HG03432 (cell line): ENCODE measurements at regions not wholly inside any gene's neighbourhood (a gene's known extent, or its start where the extent isn't known, plus 50 kb on each side); places are given as distances from the start of the nearest gene placed in this dataset.

Source experiments
- ATAC-seq: cut with Tn5 transposase; IDR thresholded peaks from one replicate; pipeline ENCODE4 v1.9.1; 2021; ENCODE audit warnings: mild to moderate bottlenecking, moderate library complexity; ENCODE audit not compliant: unreplicated experiment

DNA sequence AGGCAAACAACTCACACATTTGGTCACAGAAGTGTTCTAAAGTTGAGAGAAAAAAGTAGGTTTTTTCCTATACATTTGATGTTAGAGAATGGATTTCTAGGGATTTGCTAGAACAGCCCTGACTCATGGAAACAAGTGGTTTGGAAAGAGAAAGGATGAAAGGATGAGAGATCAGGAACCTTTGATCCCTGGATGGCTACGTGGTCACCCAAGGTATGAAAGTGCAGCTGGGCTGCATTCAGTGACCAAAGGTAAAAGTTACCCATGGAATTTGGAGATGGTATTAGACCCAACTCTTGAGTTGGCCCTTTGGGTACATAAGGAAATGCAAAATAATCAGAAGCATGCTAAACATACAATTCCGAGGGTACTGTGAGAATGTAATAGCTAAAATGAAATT is 61.3 kb upstream of the SPIN1 start:
- no peak for ATAC-seq

DNA sequence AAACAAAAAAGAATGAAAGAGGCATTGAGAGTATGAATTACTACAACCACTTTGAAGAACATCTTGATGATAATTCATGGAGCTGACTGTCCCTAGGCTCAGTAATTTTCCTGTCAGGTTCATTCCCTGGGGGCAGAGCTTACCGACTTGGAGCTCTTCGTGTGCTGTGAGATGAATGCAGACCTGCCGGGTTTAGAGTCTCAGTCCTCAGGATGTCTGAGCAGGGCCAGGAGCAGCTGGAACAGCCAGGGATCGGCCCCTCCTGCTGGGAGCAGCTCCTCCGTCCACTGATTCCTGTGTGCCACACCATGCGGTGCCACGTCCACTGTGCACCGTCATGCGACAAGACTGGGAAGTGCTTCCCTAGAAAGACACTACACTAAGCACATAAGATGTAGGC is 62.2 kb upstream of the SPIN1 start:
- ATAC-seq: no peak

DNA sequence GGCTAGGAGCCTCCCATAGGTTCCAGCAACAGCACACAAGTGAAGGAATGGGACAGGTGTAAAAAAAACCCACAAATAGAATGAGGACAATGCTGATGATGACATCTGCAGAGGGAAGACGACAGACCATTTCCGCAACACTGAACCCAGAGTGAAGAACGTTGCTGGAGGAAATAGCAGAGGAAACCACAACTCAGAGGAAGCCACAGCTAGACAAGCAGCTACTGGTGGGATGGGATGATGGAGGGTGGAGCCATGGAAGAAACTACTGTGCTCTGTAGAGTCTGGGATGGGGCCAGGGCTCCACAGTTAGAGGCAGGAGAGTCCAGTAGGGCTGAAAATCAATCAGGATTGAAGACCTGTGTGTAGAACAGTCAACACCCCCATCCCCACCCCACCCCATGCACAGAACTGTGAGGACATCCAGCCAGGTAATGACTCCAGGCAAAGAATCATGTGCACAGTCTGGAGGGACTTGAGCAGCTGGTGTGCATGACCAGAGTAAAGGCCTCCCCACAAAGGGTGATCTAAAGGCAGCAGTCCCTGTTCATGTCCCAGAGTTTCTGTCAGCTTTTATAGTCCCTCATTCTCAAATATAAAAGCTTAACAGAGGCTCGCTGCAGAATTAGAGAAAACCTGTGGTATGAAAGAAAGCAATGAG is 65.2 kb upstream of the SPIN1 start:
- ATAC-seq: no peak

DNA sequence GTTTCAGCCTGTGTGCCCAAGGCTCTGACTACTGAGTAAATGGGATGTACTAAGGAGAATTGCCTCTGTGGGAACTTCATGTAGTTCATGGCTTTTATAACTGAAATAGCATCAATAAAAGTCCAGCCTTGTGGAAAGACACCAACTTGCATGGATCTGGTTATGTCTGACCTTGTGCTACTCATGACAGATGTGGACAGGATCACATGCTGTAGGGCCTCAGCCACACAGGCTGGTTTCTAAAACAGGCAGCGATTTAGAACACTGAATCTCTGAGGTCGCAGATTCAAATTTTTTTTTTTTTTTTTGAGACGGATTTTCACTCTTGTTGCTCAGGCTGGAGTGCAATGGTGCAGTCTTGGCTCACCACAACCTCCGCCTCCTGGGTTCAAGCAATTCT is 66.5 kb upstream of the SPIN1 start:
- no peak for ATAC-seq

DNA sequence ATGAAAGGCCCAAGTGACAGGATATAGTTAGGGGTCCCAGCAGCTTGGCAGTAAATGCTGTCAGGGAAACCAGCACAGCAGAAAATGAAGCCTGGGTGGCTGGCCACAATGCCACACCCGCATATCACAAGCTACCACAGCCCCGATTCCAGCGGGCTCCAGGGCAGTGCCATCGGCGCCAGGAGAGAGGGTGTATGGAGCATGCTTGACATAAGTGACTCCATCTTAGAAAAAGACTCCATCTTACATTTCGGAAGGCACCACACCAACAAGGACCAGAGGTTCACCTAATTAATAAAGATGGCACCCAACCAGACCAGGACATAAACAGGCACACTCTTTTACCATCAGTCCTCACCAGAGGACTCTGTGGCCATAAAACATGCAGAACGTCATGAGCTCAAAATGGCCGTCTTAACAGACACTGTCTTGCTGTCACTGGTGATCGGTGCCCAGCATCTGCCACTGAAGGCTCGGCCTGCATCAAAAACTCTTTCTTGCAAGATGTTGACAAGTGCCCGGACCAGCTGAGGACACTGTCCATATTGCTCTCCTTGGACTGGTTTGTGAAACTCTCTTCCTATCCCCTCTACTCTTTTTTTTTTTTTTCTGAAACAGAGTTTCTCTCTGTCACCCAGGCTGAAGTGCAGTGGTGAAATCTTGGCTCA is 67.4 kb upstream of the SPIN1 start:
- no peak for ATAC-seq

DNA sequence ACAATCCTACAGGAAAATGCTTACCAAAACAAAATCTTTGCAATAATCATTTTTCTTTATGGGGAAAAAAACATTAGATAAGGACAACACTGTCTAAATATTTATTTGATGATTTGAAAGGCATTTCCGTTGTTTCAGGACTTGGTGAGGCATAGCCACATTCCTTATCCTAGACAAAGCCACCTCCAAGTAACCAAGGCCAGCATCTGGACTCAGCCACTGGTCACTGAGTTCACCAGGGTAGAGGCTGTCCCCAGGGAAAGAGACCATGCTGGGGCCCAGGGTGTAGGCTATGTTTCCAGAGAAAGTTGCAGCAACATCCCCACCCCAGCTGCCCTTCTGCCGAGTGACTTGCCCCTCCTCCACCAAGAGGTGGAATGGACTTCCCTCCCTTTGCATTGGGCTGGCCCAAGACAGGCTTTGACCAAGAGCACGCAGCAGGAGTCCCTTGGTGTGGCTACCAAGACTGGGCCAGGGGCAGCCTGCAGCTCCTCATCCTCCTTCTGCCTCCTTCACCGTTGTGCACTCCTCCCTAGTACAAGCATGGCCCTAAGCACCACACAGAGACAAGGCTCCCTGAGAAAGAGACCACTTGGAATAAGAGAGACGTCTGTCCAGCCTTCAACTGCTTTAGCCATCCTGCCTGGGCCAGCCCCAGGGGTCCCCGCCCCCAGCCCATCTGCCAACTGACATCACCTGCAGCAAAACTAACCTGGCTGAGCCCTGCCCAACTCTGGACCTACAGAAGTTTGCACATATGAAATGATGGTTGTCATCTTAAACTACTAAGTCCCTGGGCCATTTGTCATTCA is 68.1 kb upstream of the SPIN1 start:
- no peak for ATAC-seq

DNA sequence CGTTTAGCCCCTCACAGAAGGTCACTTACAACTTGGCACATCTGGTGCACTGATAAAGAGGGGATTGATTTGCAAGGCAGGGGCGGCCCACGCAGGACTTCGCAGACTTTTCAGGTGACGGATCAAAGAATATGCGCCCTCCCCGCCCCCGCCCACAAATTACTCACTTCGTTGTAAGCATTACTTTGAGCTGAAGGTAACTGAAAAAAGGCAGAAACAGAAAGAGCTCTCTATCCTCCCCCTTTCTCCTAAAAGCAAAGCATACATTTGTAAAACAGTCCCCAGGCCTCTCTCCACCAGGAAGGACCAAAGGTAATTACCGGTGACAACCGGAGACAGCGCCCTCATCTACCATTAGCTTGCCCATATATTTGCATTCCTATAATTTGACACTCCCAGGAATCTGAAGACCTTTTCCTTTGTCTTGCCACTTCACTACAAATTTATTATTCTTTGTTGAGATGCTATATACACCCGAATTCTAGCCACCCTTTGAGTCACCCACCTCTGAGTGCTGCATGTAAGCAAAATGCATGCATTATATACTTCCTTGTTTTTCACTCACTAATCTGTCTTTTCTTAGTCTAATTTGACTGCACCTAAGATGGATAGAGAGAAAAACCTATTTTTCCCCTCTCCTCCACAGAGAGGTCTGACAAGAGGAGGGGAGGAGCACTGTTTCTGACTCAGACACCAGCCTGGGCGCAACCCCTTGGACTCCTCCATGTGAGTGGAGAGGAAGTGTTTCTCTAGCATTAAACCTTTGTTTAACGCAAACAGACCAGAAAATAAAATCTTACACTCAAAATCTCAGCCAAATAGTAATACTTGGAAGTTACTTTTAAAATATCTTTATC is 74.7 kb upstream of the SPIN1 start:
- no peak for ATAC-seq

DNA sequence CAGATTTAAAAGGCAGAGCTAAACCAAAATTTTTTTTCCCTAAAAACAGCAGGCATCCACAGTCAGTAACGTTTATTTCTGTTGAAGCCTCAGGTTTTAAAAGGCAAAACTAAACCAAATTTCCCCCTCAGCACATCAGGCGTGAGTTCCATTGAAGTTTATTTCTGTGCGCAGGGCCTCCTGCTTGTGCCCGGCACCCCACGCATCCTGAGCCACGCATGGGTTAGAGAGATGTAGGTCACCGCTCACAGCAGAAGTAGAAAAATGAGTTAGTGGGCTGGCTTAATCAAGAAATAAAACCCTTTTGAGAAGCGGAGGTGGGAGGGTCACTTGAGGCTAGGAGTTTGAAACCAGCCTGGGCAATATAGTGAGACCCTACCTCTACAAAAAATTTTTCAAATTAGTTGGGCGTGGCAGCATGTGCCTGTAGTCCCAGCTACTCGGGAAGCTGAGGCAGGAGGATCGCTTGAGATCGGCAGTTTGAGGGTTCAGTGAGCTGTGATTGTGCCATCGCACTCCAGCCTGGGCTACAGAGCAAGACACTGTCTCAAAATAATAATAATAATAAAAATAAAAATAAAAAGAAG is 75.6 kb upstream of the SPIN1 start:
- ATAC-seq: no peak

DNA sequence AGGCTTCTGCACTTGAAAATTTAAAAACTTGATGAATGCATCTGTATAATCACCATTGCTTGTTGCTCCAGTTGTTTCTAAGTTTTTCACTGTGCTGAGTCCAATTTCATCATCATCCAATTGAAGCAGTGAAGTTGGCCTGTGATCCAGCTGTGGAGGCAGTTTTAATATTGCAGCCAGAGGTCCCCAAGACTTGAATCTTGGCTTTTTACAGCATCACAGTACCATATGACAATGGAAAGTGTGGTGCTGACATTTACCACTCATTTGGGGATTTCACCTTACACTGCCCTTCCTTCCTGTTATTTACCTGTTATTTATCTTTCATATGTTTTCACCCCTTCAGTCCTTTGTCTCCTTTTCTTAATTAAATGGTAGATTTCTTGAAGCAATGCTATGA is 76.2 kb upstream of the SPIN1 start:
- ATAC-seq: no peak

DNA sequence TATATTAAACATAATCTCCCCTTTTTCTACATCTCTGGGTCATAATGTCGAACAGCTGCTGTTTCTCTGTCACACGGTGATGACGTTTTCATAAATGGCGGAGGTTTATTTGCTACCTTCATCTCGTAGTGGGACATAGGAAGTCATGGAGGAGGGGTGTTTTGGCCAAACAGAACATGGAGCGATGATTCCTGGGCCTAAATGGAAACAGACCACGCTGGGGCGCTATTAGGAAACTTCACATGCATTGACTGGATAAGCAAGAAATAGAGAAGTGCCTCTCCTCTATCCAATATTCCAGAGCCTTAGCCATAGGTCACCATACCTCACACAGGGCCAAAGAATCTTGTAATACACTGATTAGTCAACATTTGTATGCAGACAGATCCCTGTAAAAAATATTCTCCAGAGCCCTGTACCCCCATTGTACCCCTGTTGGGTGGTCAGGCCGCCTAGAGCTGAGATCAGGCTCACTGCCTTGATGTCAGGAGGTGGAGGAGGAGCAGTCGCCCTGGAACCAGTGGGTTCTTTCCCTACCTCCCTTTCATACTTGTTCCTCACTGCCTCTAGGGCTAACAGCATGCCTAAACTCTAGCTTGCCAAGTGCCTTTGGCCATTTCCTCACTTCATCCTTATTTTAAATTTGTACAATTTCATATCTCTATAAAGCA is 77.8 kb upstream of the SPIN1 start:
- no peak for ATAC-seq

DNA sequence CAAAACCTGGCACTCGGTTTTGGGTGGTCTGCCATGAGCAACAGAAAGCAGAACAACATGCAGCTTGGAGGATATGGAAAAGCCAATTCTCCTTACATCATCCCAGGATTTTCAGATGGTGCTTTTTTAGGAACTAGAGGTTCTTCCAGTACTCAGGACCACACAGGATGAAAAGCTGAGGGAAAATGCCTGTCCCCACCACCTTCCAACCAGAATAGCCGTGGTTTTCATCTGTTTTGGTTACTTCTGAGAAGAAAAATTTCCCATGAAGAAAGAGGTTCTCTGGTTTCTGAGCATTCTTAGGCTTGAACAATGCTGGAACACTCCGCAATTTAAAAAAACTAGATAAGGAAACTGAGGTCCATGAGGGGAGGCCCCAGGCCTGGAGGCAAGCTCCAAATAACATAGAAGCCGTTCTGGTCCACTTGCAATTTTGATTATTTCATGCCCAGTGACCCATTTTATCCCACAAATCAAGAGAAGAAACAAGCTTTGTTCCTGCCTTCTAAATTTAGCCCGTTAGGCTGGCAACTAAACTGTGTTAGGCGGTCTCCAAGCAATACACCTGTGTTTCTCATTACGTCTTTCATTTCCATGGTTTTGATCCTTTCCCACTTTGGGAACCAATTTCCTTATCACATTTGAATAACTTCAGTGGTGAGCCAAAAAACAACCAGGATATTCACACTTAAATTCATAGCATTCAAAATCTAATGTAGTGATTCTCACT is 79.2 kb upstream of the SPIN1 start:
- ATAC-seq: no peak

DNA sequence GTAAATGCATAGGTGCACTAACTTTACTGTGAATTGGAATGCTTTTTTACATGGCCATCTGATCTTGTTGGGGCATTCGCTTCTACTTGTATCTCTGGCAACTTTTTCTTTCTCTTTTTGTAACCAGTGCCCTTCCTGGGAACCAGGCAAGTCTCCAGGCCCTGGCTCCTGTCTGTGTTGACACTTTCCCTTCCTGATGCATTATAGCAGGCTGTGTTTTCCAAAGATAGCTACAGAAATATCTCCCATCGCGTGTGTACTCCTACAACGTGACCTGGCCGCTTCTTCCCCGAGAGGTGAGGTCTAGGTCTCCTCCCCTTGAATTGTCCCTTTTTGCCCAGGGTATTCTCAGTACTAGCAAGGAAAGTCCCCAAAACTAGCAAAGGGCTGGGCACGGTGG is 81.1 kb upstream of the SPIN1 start:
- ATAC-seq: no peak

DNA sequence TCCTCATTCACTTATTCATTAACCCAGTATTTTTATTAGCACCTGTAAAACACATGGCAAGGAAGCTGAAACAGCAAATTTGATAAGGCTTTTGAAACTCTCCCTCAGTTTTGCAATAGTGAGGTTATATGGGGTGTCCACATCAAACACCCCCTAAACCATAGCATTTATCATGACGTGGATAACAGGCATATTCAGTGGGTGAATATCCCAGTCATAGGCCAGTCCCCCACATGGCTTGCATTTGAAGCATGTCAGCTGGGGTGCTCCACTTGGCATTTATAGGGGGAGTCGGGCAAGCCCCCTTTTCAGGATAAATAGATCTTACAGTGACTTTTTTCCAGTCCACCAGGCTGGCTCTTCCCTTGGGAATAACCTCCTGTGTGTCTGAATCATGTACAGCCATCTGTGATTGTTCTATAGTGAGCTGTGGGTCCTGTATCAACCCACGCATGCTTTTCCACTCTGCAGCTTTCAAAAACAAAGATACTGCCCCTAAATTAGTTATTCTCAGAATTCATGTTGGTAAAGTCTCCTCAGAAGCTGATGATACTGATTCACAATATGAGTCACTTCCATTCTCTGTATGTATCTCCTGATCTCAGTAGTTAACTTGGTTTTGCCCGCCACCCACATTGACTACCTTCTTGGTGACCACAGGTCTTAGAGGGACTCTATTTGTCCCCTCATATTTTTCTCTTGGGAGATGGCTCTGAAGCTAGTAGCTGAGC is 84.4 kb upstream of the SPIN1 start:
- ATAC-seq: peak; percentile 95

DNA sequence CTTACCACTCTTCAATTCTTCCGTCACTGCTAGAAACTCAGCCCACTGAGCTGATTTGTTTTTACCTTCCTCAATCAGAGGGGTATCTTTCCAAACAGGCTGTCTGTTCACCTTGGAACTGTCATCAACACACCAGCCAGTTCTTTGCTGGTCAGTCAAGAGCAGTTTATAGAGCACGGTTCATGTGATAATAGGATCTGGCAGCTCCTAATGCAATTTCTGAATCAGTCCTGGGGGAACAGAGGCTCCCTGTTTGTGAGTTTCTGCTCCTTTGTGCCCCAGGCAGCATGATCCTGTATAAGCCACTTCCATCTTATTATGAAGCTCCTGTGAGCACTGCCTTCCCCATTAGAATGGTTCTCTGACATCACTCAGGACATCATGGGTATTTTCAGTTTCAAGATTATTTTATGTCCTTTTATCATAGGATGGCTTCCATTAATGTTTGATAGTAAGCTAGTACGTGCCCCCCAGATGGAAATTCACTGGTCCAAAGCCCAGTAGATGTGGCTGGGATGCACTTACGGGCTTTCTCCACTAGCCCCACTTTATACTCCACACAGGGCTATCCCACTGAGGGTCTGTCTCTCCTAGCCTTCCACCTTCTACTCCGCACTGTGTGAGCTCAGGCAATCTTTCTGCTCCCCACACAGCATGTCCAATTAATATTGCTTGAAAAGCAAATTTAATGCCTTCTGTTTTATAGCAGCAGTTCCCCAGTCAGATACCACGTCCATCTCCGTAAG is 85.5 kb upstream of the SPIN1 start:
- no peak for ATAC-seq

DNA sequence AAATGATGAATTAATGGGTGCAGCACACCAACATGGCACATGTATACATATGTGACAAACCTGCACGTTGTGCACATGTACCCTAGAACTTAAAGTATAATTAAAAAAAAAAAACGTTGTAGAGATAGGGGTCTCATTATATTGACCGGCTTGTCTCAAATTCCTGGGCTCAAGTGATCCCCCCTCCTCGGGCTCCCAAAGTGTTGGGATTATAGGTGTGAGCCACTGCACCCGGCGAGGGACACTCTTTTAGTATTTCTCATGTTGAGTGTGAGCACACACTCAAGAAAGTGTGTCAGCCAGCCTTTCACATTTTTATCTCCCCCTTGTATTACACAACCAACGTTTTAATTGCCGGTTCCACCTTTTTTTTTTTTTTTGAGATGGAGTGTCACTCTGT is 87.7 kb upstream of the SPIN1 start:
- no peak for ATAC-seq

DNA sequence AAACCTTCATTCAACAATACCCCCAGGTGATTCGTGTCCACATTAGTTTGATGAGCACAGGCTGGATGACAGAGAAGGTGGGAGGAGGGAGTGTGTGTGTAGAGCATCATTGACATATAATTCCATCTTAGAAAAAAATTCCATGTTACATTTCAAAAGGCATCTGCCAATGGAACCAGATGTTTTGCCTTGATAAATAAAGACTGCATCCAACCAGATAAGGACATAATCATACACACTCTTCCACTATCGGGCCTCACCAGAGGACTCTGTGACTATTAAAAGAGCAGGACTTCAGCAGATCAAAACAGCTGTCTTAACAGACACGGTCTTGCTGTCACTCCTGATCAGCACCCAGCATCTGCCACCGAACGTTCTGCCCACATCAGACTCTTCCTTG is 96.4 kb upstream of the SPIN1 start:
- ATAC-seq: no peak

DNA sequence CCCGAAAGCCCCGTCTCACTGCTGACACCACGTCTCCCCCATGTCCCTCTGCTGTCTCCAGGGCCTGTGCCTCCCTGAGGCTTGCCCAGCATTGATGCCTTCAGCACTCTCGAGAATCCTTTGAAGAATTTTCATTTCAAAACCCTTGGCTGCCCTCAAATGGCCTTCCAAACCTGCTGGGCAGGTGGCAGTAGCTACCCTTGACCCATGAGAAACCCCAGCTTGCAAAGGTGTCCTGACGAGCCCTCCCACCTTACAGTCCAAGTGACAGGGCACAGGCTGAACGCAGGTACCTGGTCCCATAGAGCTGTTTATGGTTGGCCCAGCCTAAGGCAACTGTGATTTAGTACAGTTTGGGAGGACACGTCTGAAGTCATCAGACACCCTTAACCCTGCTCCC is 97.2 kb upstream of the SPIN1 start:
- ATAC-seq: no peak

DNA sequence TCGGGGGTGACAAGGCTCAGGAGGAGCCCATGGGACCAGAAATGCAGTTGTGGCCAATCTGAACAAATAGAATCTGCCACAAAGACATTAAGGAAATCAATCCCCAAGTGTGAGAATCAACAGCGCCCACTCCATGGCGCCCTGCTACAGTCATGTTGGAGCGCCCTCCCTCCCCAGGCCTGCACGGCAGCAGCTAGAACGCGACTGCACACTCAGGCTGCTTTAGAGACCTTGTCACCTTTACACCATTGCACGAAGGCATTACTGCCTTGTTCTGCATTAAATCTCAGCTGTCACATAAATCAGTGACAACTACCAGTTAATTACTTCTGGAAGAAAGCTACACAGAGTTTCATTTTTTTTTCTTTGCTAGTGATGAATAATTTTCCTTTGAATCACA is 98.7 kb upstream of the SPIN1 start:
- no peak for ATAC-seq
